ENCODE measurements at regions not wholly inside any gene's neighbourhood (a gene's known extent, or its start where the extent isn't known, plus 50 kb on each side); places are given as distances from the start of the nearest gene placed in this dataset.

- no peak for DNase-seq
- H3K4me1 ChIP-seq (ENCODE audit: control insufficient read depth, insufficient read depth, low read length, poor library complexity, severe bottlenecking), result peaks cover 2% of the 10 kb centered on the region
- H3K27me3 ChIP-seq (replicated peaks; ENCODE audit: control insufficient read depth, insufficient read depth, low read length, poor library complexity, severe bottlenecking), result no peaks in the 10 kb centered on the region
- no peak overlapping the region for H3K27ac ChIP-seq (ENCODE audit: insufficient read depth, low read length, poor library complexity, severe bottlenecking)
- H3K9me3 ChIP-seq (ENCODE audit: control insufficient read depth, low read length), result no peaks in the 10 kb centered on the region
- no peak overlapping the region for H3K4me3 ChIP-seq (ENCODE audit: insufficient read depth, low read depth, low read length, poor library complexity, severe bottlenecking)
- H3K36me3 ChIP-seq (ENCODE audit: control insufficient read depth, insufficient read depth, low read length), result no peaks in the 10 kb centered on the region
These were observed 71.0 kb downstream of the SIK1 start for GRCh38 chr21:43355925-43356289.

- no peak overlapping the region for H3K4me3 ChIP-seq (ENCODE audit: insufficient read depth, low read depth, low read length, poor library complexity, severe bottlenecking)
- no peaks in the 10 kb centered on the region for H3K27me3 ChIP-seq (replicated peaks; ENCODE audit: control insufficient read depth, insufficient read depth, low read length, poor library complexity, severe bottlenecking)
- no peak for DNase-seq
- no peak overlapping the region for H3K27ac ChIP-seq (ENCODE audit: insufficient read depth, low read length, poor library complexity, severe bottlenecking)
- H3K9me3 ChIP-seq (ENCODE audit: control insufficient read depth, low read length), result no peaks in the 10 kb centered on the region
- H3K36me3 ChIP-seq (ENCODE audit: control insufficient read depth, insufficient read depth, low read length), result no peaks in the 10 kb centered on the region
- no peaks in the 10 kb centered on the region for H3K4me1 ChIP-seq (ENCODE audit: control insufficient read depth, insufficient read depth, low read length, poor library complexity, severe bottlenecking)
These were observed 71.5 kb downstream of the SIK1 start for GRCh38 chr21:43355266-43355924.

GRCh38 chr21:43354666-43355065, 72.3 kb downstream of the SIK1 start:
- no peaks in the 10 kb centered on the region for H3K36me3 ChIP-seq (ENCODE audit: control insufficient read depth, insufficient read depth, low read length)
- no peaks in the 10 kb centered on the region for H3K27me3 ChIP-seq (replicated peaks; ENCODE audit: control insufficient read depth, insufficient read depth, low read length, poor library complexity, severe bottlenecking)
- no peak for DNase-seq

GRCh38 chr21:43354026-43354420, 72.9 kb downstream of the SIK1 start:
- Histone ChIP-seq H3K4me1 (ENCODE audit: control insufficient read depth, insufficient read depth, low read length, poor library complexity, severe bottlenecking) (no peaks in the 10 kb centered on the region), H3K9me3 (ENCODE audit: control insufficient read depth, low read length) (no peaks in the 10 kb centered on the region), H3K27ac (ENCODE audit: insufficient read depth, low read length, poor library complexity, severe bottlenecking) (no peak overlapping the region), H3K36me3 (ENCODE audit: control insufficient read depth, insufficient read depth, low read length) (no peaks in the 10 kb centered on the region), H3K4me3 (ENCODE audit: insufficient read depth, low read depth, low read length, poor library complexity, severe bottlenecking) (no peak overlapping the region), H3K27me3 (replicated peaks; ENCODE audit: control insufficient read depth, insufficient read depth, low read length, poor library complexity, severe bottlenecking) (no peaks in the 10 kb centered on the region)
- no peak for DNase-seq

More at GRCh38 chr21:43354666-43355065, 72.3 kb downstream of the SIK1 start:
- Histone ChIP-seq H3K9me3 (ENCODE audit: control insufficient read depth, low read length) (no peaks in the 10 kb centered on the region), H3K27ac (ENCODE audit: insufficient read depth, low read length, poor library complexity, severe bottlenecking) (no peak overlapping the region), H3K4me3 (ENCODE audit: insufficient read depth, low read depth, low read length, poor library complexity, severe bottlenecking) (no peak overlapping the region), H3K4me1 (ENCODE audit: control insufficient read depth, insufficient read depth, low read length, poor library complexity, severe bottlenecking) (no peaks in the 10 kb centered on the region)

- no peak overlapping the region for H3K4me3 ChIP-seq (ENCODE audit: insufficient read depth, low read depth, low read length, poor library complexity, severe bottlenecking)
- H3K27ac ChIP-seq (ENCODE audit: insufficient read depth, low read length, poor library complexity, severe bottlenecking), result no peak overlapping the region
- no peaks in the 10 kb centered on the region for H3K36me3 ChIP-seq (ENCODE audit: control insufficient read depth, insufficient read depth, low read length)
- no peaks in the 10 kb centered on the region for H3K4me1 ChIP-seq (ENCODE audit: control insufficient read depth, insufficient read depth, low read length, poor library complexity, severe bottlenecking)
- DNase-seq, result no peak
- H3K9me3 ChIP-seq (ENCODE audit: control insufficient read depth, low read length), result no peaks in the 10 kb centered on the region
- no peaks in the 10 kb centered on the region for H3K27me3 ChIP-seq (replicated peaks; ENCODE audit: control insufficient read depth, insufficient read depth, low read length, poor library complexity, severe bottlenecking)
These were observed 73.5 kb downstream of the SIK1 start for GRCh38 chr21:43353282-43354025.

GRCh38 chr21:43352568-43353281, 74.2 kb downstream of the SIK1 start:
- no peak overlapping the region for H3K27ac ChIP-seq (ENCODE audit: insufficient read depth, low read length, poor library complexity, severe bottlenecking)
- no peak for DNase-seq
- no peaks in the 10 kb centered on the region for H3K27me3 ChIP-seq (replicated peaks; ENCODE audit: control insufficient read depth, insufficient read depth, low read length, poor library complexity, severe bottlenecking)
- no peak overlapping the region for H3K4me3 ChIP-seq (ENCODE audit: insufficient read depth, low read depth, low read length, poor library complexity, severe bottlenecking)
- H3K9me3 ChIP-seq (ENCODE audit: control insufficient read depth, low read length), result no peaks in the 10 kb centered on the region
- H3K36me3 ChIP-seq (ENCODE audit: control insufficient read depth, insufficient read depth, low read length), result no peaks in the 10 kb centered on the region
- H3K4me1 ChIP-seq (ENCODE audit: control insufficient read depth, insufficient read depth, low read length, poor library complexity, severe bottlenecking), result no peaks in the 10 kb centered on the region

GRCh38 chr21:43352154-43352537, 74.8 kb downstream of the SIK1 start:
- H3K27me3 ChIP-seq (replicated peaks; ENCODE audit: control insufficient read depth, insufficient read depth, low read length, poor library complexity, severe bottlenecking), result no peaks in the 10 kb centered on the region
- DNase-seq, result no peak
- H3K27ac ChIP-seq (ENCODE audit: insufficient read depth, low read length, poor library complexity, severe bottlenecking), result no peak overlapping the region
- H3K36me3 ChIP-seq (ENCODE audit: control insufficient read depth, insufficient read depth, low read length), result no peaks in the 10 kb centered on the region
- no peaks in the 10 kb centered on the region for H3K4me1 ChIP-seq (ENCODE audit: control insufficient read depth, insufficient read depth, low read length, poor library complexity, severe bottlenecking)
- H3K4me3 ChIP-seq (ENCODE audit: insufficient read depth, low read depth, low read length, poor library complexity, severe bottlenecking), result no peak overlapping the region
- no peaks in the 10 kb centered on the region for H3K9me3 ChIP-seq (ENCODE audit: control insufficient read depth, low read length)

- Histone ChIP-seq H3K4me1 (ENCODE audit: control insufficient read depth, insufficient read depth, low read length, poor library complexity, severe bottlenecking) (no peaks in the 10 kb centered on the region), H3K27me3 (replicated peaks; ENCODE audit: control insufficient read depth, insufficient read depth, low read length, poor library complexity, severe bottlenecking) (no peaks in the 10 kb centered on the region), H3K27ac (ENCODE audit: insufficient read depth, low read length, poor library complexity, severe bottlenecking) (no peak overlapping the region), H3K4me3 (ENCODE audit: insufficient read depth, low read depth, low read length, poor library complexity, severe bottlenecking) (no peak overlapping the region), H3K36me3 (ENCODE audit: control insufficient read depth, insufficient read depth, low read length) (no peaks in the 10 kb centered on the region), H3K9me3 (ENCODE audit: control insufficient read depth, low read length) (no peaks in the 10 kb centered on the region)
- no peak for DNase-seq
These were observed 75.3 kb downstream of the SIK1 start for GRCh38 chr21:43351501-43352153.

- Histone ChIP-seq H3K36me3 (ENCODE audit: control insufficient read depth, insufficient read depth, low read length) (no peaks in the 10 kb centered on the region), H3K27ac (ENCODE audit: insufficient read depth, low read length, poor library complexity, severe bottlenecking) (no peak overlapping the region), H3K4me1 (ENCODE audit: control insufficient read depth, insufficient read depth, low read length, poor library complexity, severe bottlenecking) (no peaks in the 10 kb centered on the region), H3K9me3 (ENCODE audit: control insufficient read depth, low read length) (no peaks in the 10 kb centered on the region), H3K4me3 (ENCODE audit: insufficient read depth, low read depth, low read length, poor library complexity, severe bottlenecking) (no peak overlapping the region), H3K27me3 (replicated peaks; ENCODE audit: control insufficient read depth, insufficient read depth, low read length, poor library complexity, severe bottlenecking) (no peaks in the 10 kb centered on the region)
- no peak for DNase-seq
These were observed 77.3 kb downstream of the SIK1 start for GRCh38 chr21:43349644-43350043.
